SK-N-SH treated with all-trans-retinoic acid at 6 μM for 48 hours (cell line): ENCODE measurements at regions not wholly inside any gene's neighbourhood (a gene's known extent, or its start where the extent isn't known, plus 50 kb on each side); places are given as distances from the start of the nearest gene placed in this dataset.
"Not testable (repeated sequence)": the region's sequence is repeated elsewhere in the genome, so short reads cannot be mapped to it uniquely, and the experiment has no call there.

Source experiments
- ATAC-seq: fragments of 200-7000 bp; cut with Tn5 transposase; 3 replicates; pipeline ENCODE4 v1.9.1; 2020; ENCODE audit warnings: mild to moderate bottlenecking, moderate library complexity
- ARNTL ChIP-seq: fragments of 450-650 bp; formaldehyde crosslinking; IDR thresholded peaks from 2 replicates; pipeline ENCODE4 v1.5.0; 2020; ENCODE audit warnings: low read depth, mild to moderate bottlenecking, moderate library complexity, borderline replicate concordance
- BACH2 ChIP-seq: fragments of 250-450 bp; sonication (Bioruptor Pico); IDR thresholded peaks from 2 replicates; pipeline ENCODE4 v1.9.0; 2021; ENCODE audit warnings: mild to moderate bottlenecking, borderline replicate concordance
- CSDC2 ChIP-seq: fragments of 250-450 bp; sonication (Bioruptor Pico); IDR thresholded peaks from 2 replicates; pipeline ENCODE4 v1.5.0; 2020; ENCODE audit warnings: mild to moderate bottlenecking, moderate library complexity
- ESRRG ChIP-seq: fragments of 250-450 bp; sonication (Bioruptor Pico); IDR thresholded peaks from 2 replicates; pipeline ENCODE4 v1.6.1; 2021; ENCODE audit warnings: mild to moderate bottlenecking
- GLIS3 ChIP-seq: fragments of 250-450 bp; sonication (Bioruptor Pico); IDR thresholded peaks from 2 replicates; pipeline ENCODE4 v1.5.0; 2020; ENCODE audit warnings: mild to moderate bottlenecking, moderate library complexity
- ISL1 ChIP-seq: fragments of 250-450 bp; sonication (Bioruptor Pico); IDR thresholded peaks from 2 replicates; pipeline ENCODE4 v2.1.2; 2022; ENCODE audit warnings: mild to moderate bottlenecking, moderate library complexity
- OSR1 ChIP-seq: fragments of 250-450 bp; sonication (Bioruptor Pico); IDR thresholded peaks from 2 replicates; pipeline ENCODE4 v1.8.0; 2022; ENCODE audit warnings: moderate library complexity, mild to moderate bottlenecking, inconsistent platforms
- PPARA ChIP-seq: fragments of 250-450 bp; sonication (Bioruptor Pico); IDR thresholded peaks from 2 replicates; pipeline ENCODE4 v1.5.0; 2020; ENCODE audit warnings: mild to moderate bottlenecking, borderline replicate concordance
- RARB ChIP-seq: fragments of 250-450 bp; sonication (Bioruptor Pico); IDR thresholded peaks from 2 replicates; pipeline ENCODE4 v1.8.0; 2021; ENCODE audit warnings: mild to moderate bottlenecking, moderate library complexity
- SNAI2 ChIP-seq: fragments of 250-450 bp; sonication (Bioruptor Pico); IDR thresholded peaks from 2 replicates; pipeline ENCODE4 v1.5.0; 2020; ENCODE audit warnings: mild to moderate bottlenecking, moderate library complexity
- TCF4 ChIP-seq: fragments of 250-450 bp; sonication (Bioruptor Pico); IDR thresholded peaks from 2 replicates; pipeline ENCODE4 v1.8.0; 2021; ENCODE audit warnings: mild to moderate bottlenecking, moderate library complexity, borderline replicate concordance
- TOX ChIP-seq: fragments of 250-450 bp; sonication (Bioruptor Pico); IDR thresholded peaks from 2 replicates; pipeline ENCODE4 v1.8.0; 2021; ENCODE audit warnings: mild to moderate bottlenecking, moderate library complexity, borderline replicate concordance
- ZC3H10 ChIP-seq: fragments of 250-450 bp; sonication (Bioruptor Pico); IDR thresholded peaks from 2 replicates; pipeline ENCODE4 v1.5.1; 2021; ENCODE audit warnings: mild to moderate bottlenecking, moderate library complexity
- ZFP3 ChIP-seq: fragments of 250-450 bp; sonication (Bioruptor Pico); IDR thresholded peaks from 2 replicates; pipeline ENCODE4 v1.5.0; 2020; ENCODE audit warnings: mild to moderate bottlenecking, moderate library complexity
- ZFP30 ChIP-seq: fragments of 450-650 bp; formaldehyde crosslinking; IDR thresholded peaks from 2 replicates; pipeline ENCODE4 v1.5.0; 2022; ENCODE audit warnings: mild to moderate bottlenecking, moderate library complexity
- ZNF565 ChIP-seq: fragments of 450-650 bp; formaldehyde crosslinking; conservative IDR thresholded peaks from 2 replicates; pipeline ENCODE4 v1.5.0; 2020; ENCODE audit warnings: low read depth, mild to moderate bottlenecking, moderate library complexity
- ZNF70 ChIP-seq: fragments of 450-650 bp; formaldehyde crosslinking; IDR thresholded peaks from 2 replicates; pipeline ENCODE4 v1.5.0; 2020; ENCODE audit warnings: mild to moderate bottlenecking, moderate library complexity
- TF ChIP-seq, protein P1 (sequence below): fragments of 250-450 bp; sonication (Bioruptor Pico); IDR thresholded peaks from 2 replicates; pipeline ENCODE4 v1.5.1; 2020; ENCODE audit warnings: low read depth, mild to moderate bottlenecking, moderate library complexity
- TF ChIP-seq, protein P2 (sequence below): fragments of 250-450 bp; sonication (Bioruptor Pico); IDR thresholded peaks from 2 replicates; pipeline ENCODE4 v1.8.0; 2021; ENCODE audit warnings: low read depth, mild to moderate bottlenecking, moderate library complexity, borderline replicate concordance
- TF ChIP-seq, protein P3 (sequence below): fragments of 250-450 bp; sonication (Bioruptor Pico); IDR thresholded peaks from 2 replicates; pipeline ENCODE4 v1.5.0; 2020; ENCODE audit warnings: mild to moderate bottlenecking, moderate library complexity

- TF ChIP-seq CSDC2 (CRISPR knock-in tag) (no peak), SNAI2 (CRISPR knock-in tag) (no peak), RARB (no peak), ZFP3 (no peak), ESRRG (no peak), TCF4 (no peak), BACH2 (CRISPR knock-in tag) (no peak), ISL1 (CRISPR knock-in tag) (no peak), ZFP30 (no peak), ARNTL (CRISPR knock-in tag) (no peak), ZNF565 (no peak)
- TF ChIP-seq, all 23 proteins: peak for 0
These were observed 67.8 kb upstream of the DNAJC1 start (continued) for GRCh38 chr10:22071332-22071731.

- ATAC-seq: no peak
- TF ChIP-seq ZFP3 (no peak), SNAI2 (CRISPR knock-in tag) (no peak), ZNF70 (CRISPR knock-in tag) (no peak), ZC3H10 (no peak), ZFP30 (no peak), BACH2 (CRISPR knock-in tag) (no peak), ARNTL (CRISPR knock-in tag) (no peak), OSR1 (no peak), TOX (CRISPR knock-in tag) (no peak)
- TF ChIP-seq, protein P1, sequence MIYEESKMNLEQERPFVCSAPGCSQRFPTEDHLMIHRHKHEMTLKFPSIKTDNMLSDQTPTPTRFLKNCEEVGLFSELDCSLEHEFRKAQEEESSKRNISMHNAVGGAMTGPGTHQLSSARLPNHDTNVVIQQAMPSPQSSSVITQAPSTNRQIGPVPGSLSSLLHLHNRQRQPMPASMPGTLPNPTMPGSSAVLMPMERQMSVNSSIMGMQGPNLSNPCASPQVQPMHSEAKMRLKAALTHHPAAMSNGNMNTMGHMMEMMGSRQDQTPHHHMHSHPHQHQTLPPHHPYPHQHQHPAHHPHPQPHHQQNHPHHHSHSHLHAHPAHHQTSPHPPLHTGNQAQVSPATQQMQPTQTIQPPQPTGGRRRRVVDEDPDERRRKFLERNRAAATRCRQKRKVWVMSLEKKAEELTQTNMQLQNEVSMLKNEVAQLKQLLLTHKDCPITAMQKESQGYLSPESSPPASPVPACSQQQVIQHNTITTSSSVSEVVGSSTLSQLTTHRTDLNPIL (CRISPR knock-in tag): no peak
- TF ChIP-seq, protein P2, sequence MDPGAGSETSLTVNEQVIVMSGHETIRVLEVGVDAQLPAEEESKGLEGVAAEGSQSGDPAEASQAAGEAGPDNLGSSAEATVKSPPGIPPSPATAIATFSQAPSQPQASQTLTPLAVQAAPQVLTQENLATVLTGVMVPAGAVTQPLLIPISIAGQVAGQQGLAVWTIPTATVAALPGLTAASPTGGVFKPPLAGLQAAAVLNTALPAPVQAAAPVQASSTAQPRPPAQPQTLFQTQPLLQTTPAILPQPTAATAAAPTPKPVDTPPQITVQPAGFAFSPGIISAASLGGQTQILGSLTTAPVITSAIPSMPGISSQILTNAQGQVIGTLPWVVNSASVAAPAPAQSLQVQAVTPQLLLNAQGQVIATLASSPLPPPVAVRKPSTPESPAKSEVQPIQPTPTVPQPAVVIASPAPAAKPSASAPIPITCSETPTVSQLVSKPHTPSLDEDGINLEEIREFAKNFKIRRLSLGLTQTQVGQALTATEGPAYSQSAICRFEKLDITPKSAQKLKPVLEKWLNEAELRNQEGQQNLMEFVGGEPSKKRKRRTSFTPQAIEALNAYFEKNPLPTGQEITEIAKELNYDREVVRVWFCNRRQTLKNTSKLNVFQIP: no peak
- TF ChIP-seq, protein P3, sequence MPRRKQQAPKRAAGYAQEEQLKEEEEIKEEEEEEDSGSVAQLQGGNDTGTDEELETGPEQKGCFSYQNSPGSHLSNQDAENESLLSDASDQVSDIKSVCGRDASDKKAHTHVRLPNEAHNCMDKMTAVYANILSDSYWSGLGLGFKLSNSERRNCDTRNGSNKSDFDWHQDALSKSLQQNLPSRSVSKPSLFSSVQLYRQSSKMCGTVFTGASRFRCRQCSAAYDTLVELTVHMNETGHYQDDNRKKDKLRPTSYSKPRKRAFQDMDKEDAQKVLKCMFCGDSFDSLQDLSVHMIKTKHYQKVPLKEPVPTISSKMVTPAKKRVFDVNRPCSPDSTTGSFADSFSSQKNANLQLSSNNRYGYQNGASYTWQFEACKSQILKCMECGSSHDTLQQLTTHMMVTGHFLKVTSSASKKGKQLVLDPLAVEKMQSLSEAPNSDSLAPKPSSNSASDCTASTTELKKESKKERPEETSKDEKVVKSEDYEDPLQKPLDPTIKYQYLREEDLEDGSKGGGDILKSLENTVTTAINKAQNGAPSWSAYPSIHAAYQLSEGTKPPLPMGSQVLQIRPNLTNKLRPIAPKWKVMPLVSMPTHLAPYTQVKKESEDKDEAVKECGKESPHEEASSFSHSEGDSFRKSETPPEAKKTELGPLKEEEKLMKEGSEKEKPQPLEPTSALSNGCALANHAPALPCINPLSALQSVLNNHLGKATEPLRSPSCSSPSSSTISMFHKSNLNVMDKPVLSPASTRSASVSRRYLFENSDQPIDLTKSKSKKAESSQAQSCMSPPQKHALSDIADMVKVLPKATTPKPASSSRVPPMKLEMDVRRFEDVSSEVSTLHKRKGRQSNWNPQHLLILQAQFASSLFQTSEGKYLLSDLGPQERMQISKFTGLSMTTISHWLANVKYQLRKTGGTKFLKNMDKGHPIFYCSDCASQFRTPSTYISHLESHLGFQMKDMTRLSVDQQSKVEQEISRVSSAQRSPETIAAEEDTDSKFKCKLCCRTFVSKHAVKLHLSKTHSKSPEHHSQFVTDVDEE: no peak
These were observed 63.6 kb upstream of the DNAJC1 start for GRCh38 chr10:22067091-22067490.

DNA sequence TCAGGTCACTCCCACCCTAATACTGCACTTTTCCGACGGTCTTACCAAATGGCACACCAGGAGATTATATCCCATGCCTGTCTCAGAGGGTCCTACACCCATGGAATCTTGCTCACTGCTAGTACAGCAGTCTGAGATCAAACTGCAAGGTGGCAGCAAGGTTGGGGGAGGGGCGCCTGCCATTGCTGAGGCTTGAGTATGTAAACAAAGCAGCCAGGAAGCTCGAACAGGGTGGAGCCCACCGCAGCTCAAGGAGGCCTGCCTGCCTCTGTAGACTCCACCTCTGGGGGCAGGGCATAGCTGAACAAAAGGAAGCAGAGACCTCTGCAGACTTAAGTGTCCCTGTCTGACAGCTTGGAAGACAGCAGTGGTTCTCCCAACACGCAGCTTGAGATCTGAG lies 57.5 kb upstream of the DNAJC1 start:
- not testable (repeated sequence) for ATAC-seq

DNA sequence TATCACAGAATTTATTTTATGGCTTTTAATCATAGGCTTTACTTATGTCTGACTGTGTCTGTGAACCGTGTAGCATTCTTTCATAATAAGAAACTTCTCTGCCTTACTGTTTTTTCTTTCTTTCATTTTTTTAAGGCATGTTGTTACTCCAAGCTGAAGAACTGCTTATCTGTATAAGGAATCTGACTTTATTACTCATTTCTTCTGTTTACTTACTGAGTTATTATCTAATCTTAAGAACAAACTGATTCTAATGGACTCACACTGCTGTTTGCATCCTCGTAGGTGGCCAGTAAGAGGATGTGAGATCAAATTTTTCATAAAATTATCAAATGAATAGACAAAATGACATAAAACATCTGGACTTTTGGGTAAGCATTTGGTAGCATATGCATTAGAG lies 54.7 kb upstream of the DNAJC1 start:
- ATAC-seq: no peak
- no peak for TF ChIP-seq GLIS3 (CRISPR knock-in tag)
- no peak for TF ChIP-seq TCF4
- TF ChIP-seq, protein P1 (CRISPR knock-in tag): no peak
- TF ChIP-seq PPARA: no peak
- TF ChIP-seq, protein P3: no peak
- no peak for TF ChIP-seq ZNF70 (CRISPR knock-in tag)
- TF ChIP-seq ZC3H10: no peak
- TF ChIP-seq, protein P2: no peak
- TF ChIP-seq ESRRG: no peak
- TF ChIP-seq BACH2 (CRISPR knock-in tag): no peak
- TF ChIP-seq ISL1 (CRISPR knock-in tag): no peak
- TF ChIP-seq CSDC2 (CRISPR knock-in tag): no peak
- no peak for TF ChIP-seq ZNF565
- TF ChIP-seq ZFP3: no peak
- TF ChIP-seq ZFP30: no peak
